GM12875 (cell line): ENCODE measurements at regions not wholly inside any gene's neighbourhood (a gene's known extent, or its start where the extent isn't known, plus 50 kb on each side); places are given as distances from the start of the nearest gene placed in this dataset.
"Not testable (repeated sequence)": the region's sequence is repeated elsewhere in the genome, so short reads cannot be mapped to it uniquely, and the experiment has no call there.

Source experiments
- H3K4me3 ChIP-seq: one replicate; pipeline ENCODE4 v1.5.1; 2011; ENCODE audit warnings: low read depth, low read length, control low read depth
- CTCF ChIP-seq: IDR thresholded peaks from 2 replicates; pipeline ENCODE4 v1.5.1; 2011; ENCODE audit warnings: low read depth, mild to moderate bottlenecking, control low read depth, inconsistent platforms, low read length, moderate library complexity, borderline replicate concordance; ENCODE audit not compliant: insufficient read depth

GRCh38 chr12:131209082-131210070 is 255.7 kb downstream of the ADGRD1 start:
- TF ChIP-seq CTCF = no peak
- no peak overlapping the region for H3K4me3 ChIP-seq

- TF ChIP-seq CTCF = no peak
- no peak overlapping the region for H3K4me3 ChIP-seq
These were observed 257.0 kb downstream of the ADGRD1 start for GRCh38 chr12:131210506-131211339.

GRCh38 chr12:131211340-131211938 is 257.7 kb downstream of the ADGRD1 start:
- no peak for TF ChIP-seq CTCF
- no peak overlapping the region for H3K4me3 ChIP-seq

GRCh38 chr12:131213896-131214442 is 260.3 kb downstream of the ADGRD1 start:
- no peak for TF ChIP-seq CTCF
- no peak overlapping the region for H3K4me3 ChIP-seq

- H3K4me3 ChIP-seq = not testable (repeated sequence)
These were observed 261.2 kb downstream of the ADGRD1 start for GRCh38 chr12:131214936-131215335.

GRCh38 chr12:131216587-131216986 is 262.9 kb downstream of the ADGRD1 start:
- H3K4me3 ChIP-seq = not testable (repeated sequence)

GRCh38 chr12:131217024-131217586 is 263.4 kb downstream of the ADGRD1 start:
- no peak overlapping the region for H3K4me3 ChIP-seq
- no peak for TF ChIP-seq CTCF
